Osteoblast (primary cell): ENCODE measurements at regions not wholly inside any gene's neighbourhood (a gene's known extent, or its start where the extent isn't known, plus 50 kb on each side); places are given as distances from the start of the nearest gene placed in this dataset.

Experiments used
- DNase-seq: peaks from one replicate; pipeline ENCODE4 v3.0.0; 2011; ENCODE audit warnings: low spot score, mixed read lengths; ENCODE audit not compliant: insufficient read length; ENCODE audit errors: missing footprints
- H2AFZ ChIP-seq: 2 replicates; pipeline ENCODE4 v1.6.0; 2011; ENCODE audit warnings: mild to moderate bottlenecking, low read length
- H3K27ac ChIP-seq: 2 replicates; pipeline ENCODE4 v1.5.1; 2011; ENCODE audit warnings: mild to moderate bottlenecking, low read depth, low read length, moderate library complexity
- H3K27me3 ChIP-seq: 2 replicates; pipeline ENCODE4 v1.6.0; 2012; ENCODE audit warnings: mild to moderate bottlenecking, control low read depth, inconsistent platforms, low read length, moderate library complexity; ENCODE audit not compliant: insufficient read depth
- H3K36me3 ChIP-seq: 2 replicates; pipeline ENCODE4 v1.5.1; 2011; ENCODE audit warnings: mild to moderate bottlenecking, low read length, control low read depth, moderate library complexity; ENCODE audit not compliant: insufficient read depth
- H3K4me1 ChIP-seq: 2 replicates; pipeline ENCODE4 v1.5.1; 2011; ENCODE audit warnings: mild to moderate bottlenecking, low read length, control low read depth, moderate library complexity; ENCODE audit not compliant: insufficient read depth
- H3K4me2 ChIP-seq: 2 replicates; pipeline ENCODE4 v1.6.0; 2011; ENCODE audit warnings: mild to moderate bottlenecking, low read length; ENCODE audit not compliant: insufficient read depth
- H3K4me3 ChIP-seq: fragments of 200-600 bp; sonication (generic); 3 replicates; pipeline ENCODE4 v1.5.1; 2012; ENCODE audit warnings: mild to moderate bottlenecking, low read length, inconsistent platforms; ENCODE audit not compliant: insufficient read depth
- H3K79me2 ChIP-seq: 2 replicates; pipeline ENCODE4 v1.6.0; 2012; ENCODE audit warnings: mild to moderate bottlenecking, low read length, control low read depth, inconsistent platforms; ENCODE audit not compliant: insufficient read depth
- H3K9me3 ChIP-seq: 2 replicates; pipeline ENCODE4 v1.5.1; 2011; ENCODE audit warnings: low read depth, low read length, control low read depth
- H4K20me1 ChIP-seq: 2 replicates; pipeline ENCODE4 v1.6.0; 2012; ENCODE audit warnings: mild to moderate bottlenecking, low read length, control low read depth; ENCODE audit not compliant: insufficient read depth
- TF ChIP-seq, protein P1 (sequence below): IDR thresholded peaks from 2 replicates; pipeline ENCODE4 v1.5.1; 2011; ENCODE audit warnings: mild to moderate bottlenecking, low read depth, low read length, moderate library complexity; ENCODE audit errors: extremely low read depth

GRCh38 chr16:52624891-52625290 lies 77.9 kb upstream of the TOX3 start:
- H2AFZ ChIP-seq = no peak overlapping the region
- TF ChIP-seq, protein P1, sequence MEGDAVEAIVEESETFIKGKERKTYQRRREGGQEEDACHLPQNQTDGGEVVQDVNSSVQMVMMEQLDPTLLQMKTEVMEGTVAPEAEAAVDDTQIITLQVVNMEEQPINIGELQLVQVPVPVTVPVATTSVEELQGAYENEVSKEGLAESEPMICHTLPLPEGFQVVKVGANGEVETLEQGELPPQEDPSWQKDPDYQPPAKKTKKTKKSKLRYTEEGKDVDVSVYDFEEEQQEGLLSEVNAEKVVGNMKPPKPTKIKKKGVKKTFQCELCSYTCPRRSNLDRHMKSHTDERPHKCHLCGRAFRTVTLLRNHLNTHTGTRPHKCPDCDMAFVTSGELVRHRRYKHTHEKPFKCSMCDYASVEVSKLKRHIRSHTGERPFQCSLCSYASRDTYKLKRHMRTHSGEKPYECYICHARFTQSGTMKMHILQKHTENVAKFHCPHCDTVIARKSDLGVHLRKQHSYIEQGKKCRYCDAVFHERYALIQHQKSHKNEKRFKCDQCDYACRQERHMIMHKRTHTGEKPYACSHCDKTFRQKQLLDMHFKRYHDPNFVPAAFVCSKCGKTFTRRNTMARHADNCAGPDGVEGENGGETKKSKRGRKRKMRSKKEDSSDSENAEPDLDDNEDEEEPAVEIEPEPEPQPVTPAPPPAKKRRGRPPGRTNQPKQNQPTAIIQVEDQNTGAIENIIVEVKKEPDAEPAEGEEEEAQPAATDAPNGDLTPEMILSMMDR = no peak
- no peaks in the 10 kb centered on the region for H3K36me3 ChIP-seq
- H3K79me2 ChIP-seq = no peaks in the 10 kb centered on the region
- no peak overlapping the region for H3K4me2 ChIP-seq
- no peak overlapping the region for H3K27ac ChIP-seq
- DNase-seq = no peak
- no peaks in the 10 kb centered on the region for H3K27me3 ChIP-seq
- no peak overlapping the region for H3K4me3 ChIP-seq
- H3K9me3 ChIP-seq = no peaks in the 10 kb centered on the region
- no peaks in the 10 kb centered on the region for H3K4me1 ChIP-seq
- no peaks in the 10 kb centered on the region for H4K20me1 ChIP-seq

DNA sequence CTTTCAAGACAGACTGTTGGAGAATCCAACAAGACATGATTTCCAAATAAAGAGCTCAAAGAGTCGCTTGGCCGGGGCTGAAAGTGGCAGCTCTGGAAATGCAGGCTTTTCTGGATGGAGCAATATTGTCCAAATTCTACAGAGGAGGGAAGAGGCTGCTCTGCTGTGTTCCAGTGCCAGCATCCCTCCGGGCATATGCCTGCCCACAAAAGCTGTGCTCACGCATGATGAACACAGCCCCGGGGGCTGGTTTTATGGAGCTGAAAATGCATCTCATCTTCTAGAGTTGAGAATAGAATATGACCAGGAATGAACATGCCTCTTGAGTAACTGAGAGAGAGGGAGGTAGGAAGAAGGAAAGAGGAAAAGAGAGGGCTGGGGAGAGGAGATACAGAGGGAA lies 74.7 kb upstream of the TOX3 start:
- Histone ChIP-seq H3K79me2 (no peaks in the 10 kb centered on the region), H4K20me1 (no peaks in the 10 kb centered on the region), H3K4me3 (no peak overlapping the region), H2AFZ (no peak overlapping the region), H3K27ac (no peak overlapping the region), H3K27me3 (no peaks in the 10 kb centered on the region), H3K4me1 (no peaks in the 10 kb centered on the region), H3K36me3 (no peaks in the 10 kb centered on the region), H3K4me2 (no peak overlapping the region), H3K9me3 (peaks cover 3% of the 10 kb centered on the region)
- DNase-seq = no peak
- TF ChIP-seq, protein P1 = no peak

DNA sequence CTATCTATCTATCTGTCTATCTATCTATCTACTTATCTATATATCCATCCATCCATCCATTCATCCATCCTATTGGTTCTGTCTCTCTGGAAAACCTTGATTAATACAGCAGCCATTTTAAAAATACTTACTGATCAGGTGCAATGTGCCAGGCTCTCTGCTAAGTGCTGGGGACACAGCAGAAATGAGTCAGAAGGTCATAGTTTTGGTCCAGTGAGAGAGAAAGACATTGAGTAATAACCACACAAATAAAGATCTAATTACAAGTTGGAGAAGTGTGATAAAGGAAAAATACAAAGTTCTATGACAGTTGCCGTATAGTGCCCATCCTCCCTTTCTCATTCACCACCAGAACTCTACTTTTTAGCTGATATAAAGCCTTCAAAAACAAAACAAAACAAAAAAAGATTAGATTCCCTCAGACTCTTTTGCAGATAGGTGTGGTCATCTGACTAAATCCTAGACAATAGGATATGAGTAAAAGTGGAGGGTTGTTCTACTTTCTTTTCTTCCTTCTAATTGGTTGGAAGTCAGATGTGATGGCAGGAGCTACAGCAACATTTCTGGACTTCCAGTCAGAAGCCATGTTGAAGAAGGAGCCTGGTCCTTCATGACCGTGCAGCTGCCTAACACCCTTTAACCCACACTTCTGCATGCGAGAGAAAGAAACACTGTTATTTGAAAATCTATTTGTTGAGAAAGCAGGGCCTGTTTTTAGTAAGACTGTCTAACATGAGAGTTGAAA lies 72.0 kb upstream of the TOX3 start:
- Histone ChIP-seq H2AFZ (no peak overlapping the region), H3K4me3 (no peak overlapping the region), H3K4me1 (no peaks in the 10 kb centered on the region), H3K4me2 (no peak overlapping the region), H3K9me3 (peaks cover 3% of the 10 kb centered on the region), H3K79me2 (no peaks in the 10 kb centered on the region), H3K27me3 (no peaks in the 10 kb centered on the region), H3K36me3 (no peaks in the 10 kb centered on the region), H3K27ac (no peak overlapping the region), H4K20me1 (no peaks in the 10 kb centered on the region)
- no peak for DNase-seq
- TF ChIP-seq, protein P1 = no peak

GRCh38 chr16:52617591-52617990 lies 70.6 kb upstream of the TOX3 start:
- TF ChIP-seq, protein P1 = no peak

More at GRCh38 chr16:52617591-52617990, 70.6 kb upstream of the TOX3 start:
- Histone ChIP-seq H3K36me3 (no peaks in the 10 kb centered on the region), H3K27me3 (no peaks in the 10 kb centered on the region), H3K79me2 (no peaks in the 10 kb centered on the region), H3K4me1 (no peaks in the 10 kb centered on the region), H3K9me3 (peaks cover 3% of the 10 kb centered on the region), H3K4me2 (no peak overlapping the region), H2AFZ (no peak overlapping the region), H3K4me3 (no peak overlapping the region), H3K27ac (no peak overlapping the region), H4K20me1 (no peaks in the 10 kb centered on the region)
- DNase-seq = no peak
